ENCODE measurements at regions not wholly inside any gene's neighbourhood (a gene's known extent, or its start where the extent isn't known, plus 50 kb on each side); places are given as distances from the start of the nearest gene placed in this dataset.

DNA sequence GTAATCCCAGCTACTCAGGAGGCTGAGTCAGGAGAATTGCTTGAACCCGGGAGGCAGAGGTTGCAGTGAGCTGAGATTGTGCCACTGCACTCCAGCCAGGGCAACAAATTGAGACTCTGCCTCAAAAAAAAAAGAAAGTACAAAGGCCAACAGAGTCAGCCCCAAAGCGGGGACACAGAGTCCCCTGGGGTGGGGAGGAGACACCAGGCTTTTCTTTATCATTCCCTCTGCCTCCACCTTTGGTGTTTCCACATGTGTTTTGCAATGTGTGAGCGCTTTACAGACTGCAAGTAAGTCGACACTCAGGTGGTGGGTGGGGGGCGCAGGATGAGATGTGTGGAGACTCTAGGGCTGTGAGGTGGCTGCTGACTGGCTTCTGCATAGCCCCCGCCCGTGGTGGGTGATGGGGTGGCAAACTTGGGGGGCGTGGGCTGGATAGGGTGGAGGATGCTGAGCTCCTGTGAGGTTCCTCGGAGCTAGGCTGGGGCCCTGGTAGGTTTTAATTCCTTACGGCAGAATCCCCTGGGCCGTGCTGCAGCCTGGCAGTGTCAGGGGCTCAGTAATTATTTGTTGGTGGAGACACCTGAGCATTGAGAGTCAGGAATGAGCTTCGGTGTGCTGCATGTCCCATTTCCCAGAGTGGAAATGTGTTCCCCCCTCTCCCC lies 177.2 kb downstream of the CTTN start:
- Histone ChIP-seq H3K4me3 (ENCODE audit: low read length) (no peak overlapping the region), H3K27me3 (ENCODE audit: control insufficient read depth, insufficient read depth, low read length) (no peaks in the 10 kb centered on the region), H3K4me1 (ENCODE audit: control insufficient read depth, insufficient read depth, low read length) (no peaks in the 10 kb centered on the region), H3K9me3 (ENCODE audit: control insufficient read depth, low read depth, low read length) (no peaks in the 10 kb centered on the region), H3K27ac (ENCODE audit: low read length) (no peak overlapping the region), H3K36me3 (ENCODE audit: control insufficient read depth, insufficient read depth, low read length) (no peaks in the 10 kb centered on the region)
- no peak for DNase-seq
- no CpG with 5 or more reads among the region's 12 CpGs for WGBS (ENCODE audit: insufficient coverage, low lambda C conversion rate)

DNA sequence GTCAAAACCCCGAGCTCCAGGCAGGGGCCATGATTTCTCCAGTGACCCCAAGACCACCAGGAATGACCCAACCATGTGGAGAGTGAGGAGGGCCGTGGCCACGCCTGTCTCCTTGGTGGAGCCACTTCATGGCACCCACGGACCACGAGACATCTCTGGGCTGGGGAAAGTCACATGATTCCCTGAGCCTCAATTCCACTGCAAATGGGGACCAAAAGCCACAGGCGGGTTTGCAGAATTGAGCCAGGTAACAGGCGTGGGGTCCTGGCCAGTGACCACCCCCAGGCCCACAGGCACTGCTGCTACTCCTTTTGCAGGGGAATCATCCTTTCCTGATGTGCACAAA lies 178.9 kb downstream of the CTTN start:
- DNase-seq, result no peak
- no peaks in the 10 kb centered on the region for H3K27me3 ChIP-seq (ENCODE audit: control insufficient read depth, insufficient read depth, low read length)
- H3K36me3 ChIP-seq (ENCODE audit: control insufficient read depth, insufficient read depth, low read length), result no peaks in the 10 kb centered on the region
- no CpG with 5 or more reads among the region's 7 CpGs for WGBS (ENCODE audit: insufficient coverage, low lambda C conversion rate)
- no peaks in the 10 kb centered on the region for H3K4me1 ChIP-seq (ENCODE audit: control insufficient read depth, insufficient read depth, low read length)
- H3K4me3 ChIP-seq (ENCODE audit: low read length), result no peak overlapping the region
- H3K27ac ChIP-seq (ENCODE audit: low read length), result no peak overlapping the region
- H3K9me3 ChIP-seq (ENCODE audit: control insufficient read depth, low read depth, low read length), result no peaks in the 10 kb centered on the region

GRCh38 chr11:70577948-70578347 lies 179.6 kb downstream of the CTTN start:
- no peaks in the 10 kb centered on the region for H3K4me1 ChIP-seq (ENCODE audit: control insufficient read depth, insufficient read depth, low read length)
- no peak overlapping the region for H3K4me3 ChIP-seq (ENCODE audit: low read length)
- WGBS (ENCODE audit: insufficient coverage, low lambda C conversion rate), result no CpG with 5 or more reads among the region's 14 CpGs
- no peaks in the 10 kb centered on the region for H3K9me3 ChIP-seq (ENCODE audit: control insufficient read depth, low read depth, low read length)
- no peak for DNase-seq
- no peaks in the 10 kb centered on the region for H3K27me3 ChIP-seq (ENCODE audit: control insufficient read depth, insufficient read depth, low read length)
- H3K36me3 ChIP-seq (ENCODE audit: control insufficient read depth, insufficient read depth, low read length), result no peaks in the 10 kb centered on the region
- H3K27ac ChIP-seq (ENCODE audit: low read length), result no peak overlapping the region

DNA sequence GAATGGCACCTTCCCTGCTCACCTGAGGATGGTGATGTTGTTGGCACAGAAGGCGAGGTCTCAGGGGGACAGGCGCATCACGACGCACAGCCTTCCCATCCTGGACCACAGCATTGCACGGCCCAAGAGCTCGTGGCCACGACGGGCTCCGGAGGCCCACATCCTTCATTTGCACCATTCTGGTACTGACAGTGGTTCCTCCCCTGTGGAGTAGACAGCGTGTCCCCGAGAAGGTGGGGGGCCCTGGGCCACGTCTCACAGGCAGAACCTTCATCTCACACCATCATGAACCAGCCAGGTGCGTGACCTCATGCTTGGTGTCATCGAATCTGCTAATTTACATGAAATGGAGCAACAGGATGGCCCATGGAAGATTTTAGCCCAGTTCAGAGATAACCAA lies 180.0 kb downstream of the CTTN start:
- no peak for DNase-seq
- Histone ChIP-seq H3K27ac (ENCODE audit: low read length) (no peak overlapping the region), H3K36me3 (ENCODE audit: control insufficient read depth, insufficient read depth, low read length) (no peaks in the 10 kb centered on the region), H3K4me3 (ENCODE audit: low read length) (no peak overlapping the region), H3K27me3 (ENCODE audit: control insufficient read depth, insufficient read depth, low read length) (no peaks in the 10 kb centered on the region), H3K9me3 (ENCODE audit: control insufficient read depth, low read depth, low read length) (no peaks in the 10 kb centered on the region), H3K4me1 (ENCODE audit: control insufficient read depth, insufficient read depth, low read length) (no peaks in the 10 kb centered on the region)
- no CpG with 5 or more reads among the region's 14 CpGs for WGBS (ENCODE audit: insufficient coverage, low lambda C conversion rate)

GRCh38 chr11:70578831-70579230 lies 180.5 kb downstream of the CTTN start:
- Histone ChIP-seq H3K36me3 (ENCODE audit: control insufficient read depth, insufficient read depth, low read length) (no peaks in the 10 kb centered on the region), H3K4me3 (ENCODE audit: low read length) (no peak overlapping the region), H3K27ac (ENCODE audit: low read length) (no peak overlapping the region), H3K4me1 (ENCODE audit: control insufficient read depth, insufficient read depth, low read length) (no peaks in the 10 kb centered on the region), H3K9me3 (ENCODE audit: control insufficient read depth, low read depth, low read length) (no peaks in the 10 kb centered on the region), H3K27me3 (ENCODE audit: control insufficient read depth, insufficient read depth, low read length) (no peaks in the 10 kb centered on the region)
- no CpG with 5 or more reads among the region's 9 CpGs for WGBS (ENCODE audit: insufficient coverage, low lambda C conversion rate)
- DNase-seq, result no peak

GRCh38 chr11:70579316-70579955 lies 181.1 kb downstream of the CTTN start:
- Histone ChIP-seq H3K9me3 (ENCODE audit: control insufficient read depth, low read depth, low read length) (no peaks in the 10 kb centered on the region), H3K27ac (ENCODE audit: low read length) (no peak overlapping the region), H3K27me3 (ENCODE audit: control insufficient read depth, insufficient read depth, low read length) (no peaks in the 10 kb centered on the region), H3K4me3 (ENCODE audit: low read length) (no peak overlapping the region), H3K4me1 (ENCODE audit: control insufficient read depth, insufficient read depth, low read length) (no peaks in the 10 kb centered on the region), H3K36me3 (ENCODE audit: control insufficient read depth, insufficient read depth, low read length) (no peaks in the 10 kb centered on the region)
- no peak for DNase-seq
- WGBS (ENCODE audit: insufficient coverage, low lambda C conversion rate), result no CpG with 5 or more reads among the region's 14 CpGs

GRCh38 chr11:70580036-70580805 lies 181.9 kb downstream of the CTTN start:
- H3K27ac ChIP-seq (ENCODE audit: low read length), result no peak overlapping the region
- no peaks in the 10 kb centered on the region for H3K27me3 ChIP-seq (ENCODE audit: control insufficient read depth, insufficient read depth, low read length)
- no peaks in the 10 kb centered on the region for H3K4me1 ChIP-seq (ENCODE audit: control insufficient read depth, insufficient read depth, low read length)
- H3K4me3 ChIP-seq (ENCODE audit: low read length), result no peak overlapping the region
- no peaks in the 10 kb centered on the region for H3K36me3 ChIP-seq (ENCODE audit: control insufficient read depth, insufficient read depth, low read length)
- no CpG with 5 or more reads among the region's 25 CpGs for WGBS (ENCODE audit: insufficient coverage, low lambda C conversion rate)
- no peak for DNase-seq
- no peaks in the 10 kb centered on the region for H3K9me3 ChIP-seq (ENCODE audit: control insufficient read depth, low read depth, low read length)

GRCh38 chr11:70581991-70582885 lies 183.9 kb downstream of the CTTN start:
- H3K4me3 ChIP-seq (ENCODE audit: low read length), result no peak overlapping the region
- no peak for DNase-seq
- no CpG with 5 or more reads among the region's 25 CpGs for WGBS (ENCODE audit: insufficient coverage, low lambda C conversion rate)

DNA sequence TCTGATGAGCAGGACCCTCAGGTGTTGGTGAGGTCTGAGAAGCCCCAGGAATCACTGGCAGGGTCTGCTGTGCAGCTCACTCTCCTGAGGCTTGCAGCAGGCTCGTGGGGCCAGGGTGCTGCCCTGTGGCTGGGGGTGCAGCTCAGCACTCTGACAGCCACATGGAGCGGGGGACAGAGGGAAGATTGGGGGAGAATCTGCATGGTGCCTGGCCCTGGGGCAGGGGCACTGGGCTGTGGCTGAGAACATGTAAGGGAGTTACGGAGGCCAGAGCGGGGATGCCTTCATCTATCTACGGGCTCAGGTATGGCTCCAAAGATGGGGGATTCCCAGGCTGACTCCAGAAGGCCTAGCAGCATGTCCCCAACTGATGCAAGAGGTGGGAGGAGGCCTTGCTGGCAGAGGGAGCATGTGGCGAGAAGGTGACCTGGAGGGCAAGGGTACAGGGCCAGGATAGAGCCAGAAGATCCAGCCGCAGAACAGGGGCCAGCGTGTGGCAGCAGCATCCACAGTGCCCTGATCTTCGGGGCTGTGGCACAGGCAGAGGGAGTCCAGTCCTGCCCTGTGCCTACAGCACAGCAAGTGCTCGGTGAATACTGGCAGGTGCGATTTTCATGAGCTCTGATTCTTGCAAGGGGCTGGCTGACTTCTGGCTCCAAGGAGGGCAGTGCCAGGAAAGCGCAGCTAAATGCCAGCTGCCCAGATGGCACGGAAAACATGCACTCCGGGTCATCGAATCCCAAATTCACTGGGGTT lies 184.7 kb downstream of the CTTN start:
- no peaks in the 10 kb centered on the region for H3K27me3 ChIP-seq (ENCODE audit: control insufficient read depth, insufficient read depth, low read length)
- no peak for DNase-seq
- H3K36me3 ChIP-seq (ENCODE audit: control insufficient read depth, insufficient read depth, low read length), result no peaks in the 10 kb centered on the region
- H3K4me3 ChIP-seq (ENCODE audit: low read length), result no peak overlapping the region
- H3K4me1 ChIP-seq (ENCODE audit: control insufficient read depth, insufficient read depth, low read length), result no peaks in the 10 kb centered on the region
- no peak overlapping the region for H3K27ac ChIP-seq (ENCODE audit: low read length)
- no peaks in the 10 kb centered on the region for H3K9me3 ChIP-seq (ENCODE audit: control insufficient read depth, low read depth, low read length)
- no CpG with 5 or more reads among the region's 15 CpGs for WGBS (ENCODE audit: insufficient coverage, low lambda C conversion rate)

More at GRCh38 chr11:70581991-70582885, 183.9 kb downstream of the CTTN start:
- no peaks in the 10 kb centered on the region for H3K36me3 ChIP-seq (ENCODE audit: control insufficient read depth, insufficient read depth, low read length)
- H3K27ac ChIP-seq (ENCODE audit: low read length), result no peak overlapping the region
- H3K4me1 ChIP-seq (ENCODE audit: control insufficient read depth, insufficient read depth, low read length), result no peaks in the 10 kb centered on the region
- no peaks in the 10 kb centered on the region for H3K9me3 ChIP-seq (ENCODE audit: control insufficient read depth, low read depth, low read length)
- H3K27me3 ChIP-seq (ENCODE audit: control insufficient read depth, insufficient read depth, low read length), result no peaks in the 10 kb centered on the region
